ENCODE measurements at regions not wholly inside any gene's neighbourhood (a gene's known extent, or its start where the extent isn't known, plus 50 kb on each side); places are given as distances from the start of the nearest gene placed in this dataset.

- DNase-seq (ENCODE audit: low read depth): no peak
- H3K4me3 ChIP-seq (ENCODE audit: low read depth, low read length): no peak overlapping the region
- TF ChIP-seq, protein P1, sequence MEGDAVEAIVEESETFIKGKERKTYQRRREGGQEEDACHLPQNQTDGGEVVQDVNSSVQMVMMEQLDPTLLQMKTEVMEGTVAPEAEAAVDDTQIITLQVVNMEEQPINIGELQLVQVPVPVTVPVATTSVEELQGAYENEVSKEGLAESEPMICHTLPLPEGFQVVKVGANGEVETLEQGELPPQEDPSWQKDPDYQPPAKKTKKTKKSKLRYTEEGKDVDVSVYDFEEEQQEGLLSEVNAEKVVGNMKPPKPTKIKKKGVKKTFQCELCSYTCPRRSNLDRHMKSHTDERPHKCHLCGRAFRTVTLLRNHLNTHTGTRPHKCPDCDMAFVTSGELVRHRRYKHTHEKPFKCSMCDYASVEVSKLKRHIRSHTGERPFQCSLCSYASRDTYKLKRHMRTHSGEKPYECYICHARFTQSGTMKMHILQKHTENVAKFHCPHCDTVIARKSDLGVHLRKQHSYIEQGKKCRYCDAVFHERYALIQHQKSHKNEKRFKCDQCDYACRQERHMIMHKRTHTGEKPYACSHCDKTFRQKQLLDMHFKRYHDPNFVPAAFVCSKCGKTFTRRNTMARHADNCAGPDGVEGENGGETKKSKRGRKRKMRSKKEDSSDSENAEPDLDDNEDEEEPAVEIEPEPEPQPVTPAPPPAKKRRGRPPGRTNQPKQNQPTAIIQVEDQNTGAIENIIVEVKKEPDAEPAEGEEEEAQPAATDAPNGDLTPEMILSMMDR (IDR thresholded peaks at IDR 0.05; ENCODE audit: insufficient read depth, low read depth, low read length): no peak
Observed at GRCh38 chr6:74939151-74939708, 266.6 kb downstream of the COL12A1 start.

GRCh38 chr6:74937936-74938335 is 267.9 kb downstream of the COL12A1 start:
- no peak overlapping the region for H3K4me3 ChIP-seq (ENCODE audit: low read depth, low read length)
- TF ChIP-seq, protein P1 (IDR thresholded peaks at IDR 0.05; ENCODE audit: insufficient read depth, low read depth, low read length): no peak
- DNase-seq (ENCODE audit: low read depth): no peak

DNA sequence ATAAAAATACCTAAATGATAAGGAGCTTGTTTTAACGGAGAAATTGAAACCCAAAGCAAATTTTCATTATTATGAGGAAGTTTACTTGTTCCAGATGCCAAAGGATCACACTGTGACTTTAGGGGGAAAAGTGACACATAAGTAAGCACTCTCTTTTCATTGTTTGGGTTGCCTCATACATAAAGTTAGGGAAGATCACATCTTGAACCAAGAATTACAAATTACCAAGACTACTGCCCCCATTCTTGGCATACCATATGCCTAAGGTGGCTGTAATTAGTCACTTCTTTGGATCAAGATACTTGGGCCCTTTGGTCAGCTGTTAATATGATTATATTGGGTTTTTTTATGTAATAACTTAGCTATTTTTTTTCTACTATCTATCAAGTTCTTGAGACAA is 269.0 kb downstream of the COL12A1 start:
- TF ChIP-seq, protein P1 (IDR thresholded peaks at IDR 0.05; ENCODE audit: insufficient read depth, low read depth, low read length): no peak
- DNase-seq (ENCODE audit: low read depth): no peak
- no peak overlapping the region for H3K4me3 ChIP-seq (ENCODE audit: low read depth, low read length)

DNA sequence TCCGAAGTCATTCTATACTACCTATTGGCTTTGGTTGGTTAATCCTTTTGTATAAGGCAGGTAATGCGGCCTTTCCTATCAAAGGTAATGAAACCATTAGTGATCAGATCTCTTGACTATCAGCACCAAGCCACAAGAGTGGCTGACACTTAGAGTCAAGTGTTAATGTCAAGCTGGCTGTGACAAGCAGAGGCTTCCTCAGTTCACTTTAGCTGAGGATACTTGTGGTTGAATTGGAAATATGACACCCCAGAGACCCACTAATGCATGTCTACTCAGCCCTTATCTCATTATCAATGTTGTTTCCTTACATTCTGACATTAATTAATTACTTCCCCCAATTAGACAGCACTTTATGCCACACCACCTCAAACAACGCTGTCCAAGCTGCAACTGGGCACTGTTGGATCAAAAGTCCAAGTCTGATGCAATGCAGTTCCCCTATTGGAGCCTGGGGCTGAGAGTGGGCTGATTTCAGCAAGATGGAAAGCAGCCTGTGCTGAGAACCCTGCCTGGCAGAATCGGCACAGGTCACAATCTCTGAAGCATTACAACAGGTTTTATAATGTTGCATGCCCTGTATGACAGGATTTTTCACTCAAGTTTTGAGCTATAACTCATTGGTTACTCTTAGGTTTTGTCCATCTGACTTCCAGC is 273.5 kb downstream of the COL12A1 start:
- DNase-seq (ENCODE audit: low read depth): no peak
- TF ChIP-seq, protein P1 (IDR thresholded peaks at IDR 0.05; ENCODE audit: insufficient read depth, low read depth, low read length): no peak
- H3K4me3 ChIP-seq (ENCODE audit: low read depth, low read length): no peak overlapping the region

- no peak overlapping the region for H3K4me3 ChIP-seq (ENCODE audit: low read depth, low read length)
- peak; percentile 54 for DNase-seq (ENCODE audit: low read depth)
- TF ChIP-seq, protein P1 (IDR thresholded peaks at IDR 0.05; ENCODE audit: insufficient read depth, low read depth, low read length): no peak
Observed at GRCh38 chr6:74931558-74931957, 274.3 kb downstream of the COL12A1 start.

DNA sequence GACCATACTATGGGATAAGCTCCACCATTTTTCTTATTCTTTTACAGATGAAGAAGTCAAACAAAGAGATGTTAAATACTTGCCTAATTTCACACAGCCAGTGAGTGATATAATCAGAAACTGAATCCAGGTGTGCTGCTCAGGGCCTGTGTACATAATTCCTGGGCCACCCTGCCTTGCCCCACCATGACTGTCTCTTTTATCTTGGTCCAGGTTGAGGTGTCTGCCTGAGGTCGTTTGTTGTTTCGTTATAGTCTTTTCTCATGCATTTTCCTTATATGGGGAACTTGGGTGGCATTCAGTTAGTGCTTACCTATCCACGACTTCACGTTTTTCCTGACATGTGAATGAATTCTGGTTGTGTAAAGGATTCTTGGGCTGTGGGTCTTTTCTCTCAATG is 277.6 kb downstream of the COL12A1 start:
- no peak overlapping the region for H3K4me3 ChIP-seq (ENCODE audit: low read depth, low read length)
- TF ChIP-seq, protein P1 (IDR thresholded peaks at IDR 0.05; ENCODE audit: insufficient read depth, low read depth, low read length): no peak
- DNase-seq (ENCODE audit: low read depth): no peak

- TF ChIP-seq, protein P1 (IDR thresholded peaks at IDR 0.05; ENCODE audit: insufficient read depth, low read depth, low read length): no peak
- no peak overlapping the region for H3K4me3 ChIP-seq (ENCODE audit: low read depth, low read length)
- DNase-seq (ENCODE audit: low read depth): peak; percentile 56
Observed at GRCh38 chr6:74927299-74927698, 278.6 kb downstream of the COL12A1 start.

All from fibroblast of villous mesenchyme (primary cell).